Non-pigmented ciliary epithelial cell (primary cell): ENCODE measurements at regions not wholly inside any gene's neighbourhood (a gene's known extent, or its start where the extent isn't known, plus 50 kb on each side); places are given as distances from the start of the nearest gene placed in this dataset.

ENCODE experiments used
- DNase-seq: peaks from one replicate; pipeline ENCODE4 v3.0.0-alpha.2; 2010; ENCODE audit warnings: low read depth

- DNase-seq = peak; percentile 68
Measured at GRCh38 chr1:221810406-221810805, 68.5 kb upstream of the DUSP10 start.

DNA sequence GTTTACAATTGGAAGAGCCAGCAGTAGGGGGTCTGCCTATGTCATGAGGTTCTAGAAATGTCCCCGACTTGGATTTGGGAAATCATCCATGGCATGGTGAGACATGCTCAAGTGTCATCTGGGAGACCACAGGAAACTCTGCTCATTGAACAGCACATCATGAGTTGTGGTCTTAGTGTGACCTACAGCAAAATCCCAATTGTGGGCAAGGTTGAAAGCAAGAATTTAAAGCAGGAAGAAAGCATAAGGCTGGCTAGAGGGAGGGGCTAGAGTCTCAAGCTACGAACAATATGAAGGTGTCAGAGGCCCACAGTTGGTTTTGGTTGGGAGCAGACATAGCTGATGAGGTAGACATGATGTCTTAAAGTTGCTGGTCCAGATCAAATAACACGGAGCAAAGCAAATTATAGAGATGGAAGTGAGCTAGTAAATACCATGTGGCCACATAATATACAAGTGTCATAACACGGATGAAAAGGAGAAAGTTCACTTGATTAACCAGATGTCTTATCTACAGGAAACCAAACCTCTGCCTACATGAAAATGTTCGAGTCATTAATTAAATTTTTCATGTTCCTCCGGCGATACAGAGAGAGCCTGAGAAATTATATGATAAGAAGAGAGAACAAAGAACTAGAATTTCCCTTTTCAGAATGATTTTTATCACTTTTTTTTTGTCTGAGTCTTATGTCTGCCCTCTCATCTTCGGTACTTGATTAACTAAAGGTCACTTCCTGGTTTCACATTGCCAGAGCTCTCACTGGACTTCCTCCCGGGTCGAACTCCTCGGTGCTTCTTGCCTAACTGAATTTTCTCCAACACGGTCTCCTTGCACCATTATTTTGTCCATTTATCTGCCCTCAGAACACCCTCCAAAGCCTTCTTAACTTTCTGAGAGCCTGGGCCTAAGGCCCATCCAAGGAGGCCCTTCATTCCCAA is 67.5 kb upstream of the DUSP10 start:
- DNase-seq = no peak

DNA sequence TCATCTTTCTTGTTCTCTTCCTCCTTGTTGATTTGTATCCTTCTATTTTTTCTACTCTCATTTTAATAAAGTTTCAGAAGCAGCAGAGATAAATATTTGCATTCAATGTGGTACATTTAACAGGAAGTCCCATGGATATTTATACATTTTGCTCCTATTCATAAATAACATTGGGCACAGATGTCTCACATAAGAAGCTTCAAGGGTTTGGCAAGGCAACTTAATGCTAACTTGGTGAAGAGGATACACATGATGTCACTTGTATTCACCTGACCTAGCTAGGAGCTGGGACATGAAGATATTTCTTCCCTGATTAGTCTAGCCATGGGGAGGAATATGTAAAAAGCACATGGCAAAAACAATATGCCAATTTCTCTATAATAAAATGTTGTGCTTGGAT is 65.1 kb upstream of the DUSP10 start:
- DNase-seq = no peak

- DNase-seq = no peak
Measured at GRCh38 chr1:221806236-221806635, 64.3 kb upstream of the DUSP10 start.

DNA sequence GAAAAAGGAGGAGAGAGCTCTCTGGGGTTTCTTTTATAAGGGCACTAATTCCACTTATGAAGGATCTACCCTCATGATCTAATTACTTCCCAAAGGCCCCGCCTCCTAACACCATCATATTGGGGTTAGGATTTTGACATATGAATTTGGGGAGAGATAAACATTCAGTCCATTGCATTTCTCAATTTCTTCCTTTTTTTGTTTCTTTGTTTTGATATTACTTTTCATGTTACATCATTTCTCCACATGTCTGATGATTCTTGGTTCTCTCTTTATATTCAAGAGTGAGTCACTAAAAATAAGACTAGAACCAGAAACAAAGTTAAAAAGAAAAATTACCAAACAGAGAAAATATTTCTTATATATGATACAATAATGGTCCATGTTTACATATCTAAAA is 63.2 kb upstream of the DUSP10 start:
- no peak for DNase-seq

DNA sequence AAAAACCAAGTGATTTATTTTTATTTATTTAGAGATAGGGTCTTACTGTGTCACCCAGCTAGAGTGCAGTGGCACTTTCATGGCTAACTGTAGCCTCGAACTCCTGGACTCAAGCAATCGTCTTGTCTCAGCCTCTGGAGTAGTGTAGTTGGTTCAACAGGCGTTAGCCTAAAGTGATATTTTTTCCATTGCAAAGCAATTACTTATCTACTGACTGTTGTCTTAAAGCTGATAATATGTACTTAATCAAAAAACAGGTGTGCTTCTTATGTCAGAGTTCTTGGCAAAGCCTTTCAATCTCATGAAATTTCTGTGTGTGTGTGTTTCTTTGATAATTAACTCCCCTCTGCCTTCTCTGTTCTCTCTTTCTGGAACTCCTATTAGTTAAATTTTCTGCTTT is 62.4 kb upstream of the DUSP10 start:
- DNase-seq = no peak

DNA sequence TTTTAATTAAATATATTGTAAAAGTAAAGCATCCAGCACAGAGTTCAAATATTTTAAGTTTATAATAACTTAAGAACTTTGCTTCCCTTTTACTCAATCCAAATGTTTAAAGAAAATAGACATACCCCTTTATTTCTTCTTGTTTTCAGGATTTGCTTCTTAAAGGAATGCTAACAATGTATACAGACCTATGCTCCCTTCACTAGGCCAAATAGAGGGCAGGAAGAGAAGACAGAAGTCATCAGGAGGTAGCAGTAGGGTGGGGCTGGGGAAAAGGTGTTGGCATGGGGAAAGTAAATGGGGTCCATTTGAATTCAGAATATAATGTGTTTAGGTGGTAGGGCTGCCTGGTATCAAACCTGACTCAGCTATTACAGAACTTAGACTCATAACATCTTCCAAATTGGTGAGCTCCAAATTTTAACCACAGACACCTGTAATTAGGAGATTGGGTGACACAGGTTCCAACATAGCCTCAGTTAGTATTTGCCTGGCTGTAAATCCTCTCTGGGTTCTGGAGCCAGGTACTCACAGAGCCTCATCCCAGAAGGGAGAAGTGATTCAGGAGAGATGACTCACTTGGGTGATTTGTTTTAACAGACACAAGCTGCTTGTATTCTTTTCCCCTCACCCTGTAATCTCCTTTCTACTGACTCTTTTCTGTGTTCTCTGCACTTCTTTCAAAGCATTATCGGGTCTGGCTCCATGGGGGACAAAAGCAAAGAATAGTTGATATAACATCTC is 60.1 kb upstream of the DUSP10 start:
- DNase-seq = peak; percentile 35

GRCh38 chr1:221801251-221801661 is 59.4 kb upstream of the DUSP10 start:
- DNase-seq = no peak

- no peak for DNase-seq
Measured at GRCh38 chr1:221800831-221801230, 58.9 kb upstream of the DUSP10 start.

GRCh38 chr1:221797506-221797905 is 55.6 kb upstream of the DUSP10 start:
- DNase-seq = no peak

DNA sequence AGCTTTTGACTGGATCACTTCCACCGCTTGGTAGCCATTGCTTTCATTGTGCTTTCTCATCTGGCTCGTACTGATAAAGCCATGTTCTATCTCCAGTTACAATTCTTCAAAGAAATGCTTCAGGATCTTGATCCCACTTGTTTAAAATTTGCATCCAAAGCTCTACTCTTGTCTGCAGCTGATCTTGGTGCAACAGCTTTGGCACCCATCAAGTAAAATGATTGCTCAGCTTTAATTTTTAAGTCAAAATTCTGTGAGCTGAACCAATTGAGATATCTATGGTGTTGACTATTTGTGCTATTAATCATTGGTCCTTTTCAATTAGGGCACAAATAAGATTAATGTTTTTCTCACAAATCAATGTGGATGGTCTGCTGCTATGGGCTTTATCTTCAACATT is 54.8 kb upstream of the DUSP10 start:
- DNase-seq = no peak

DNA sequence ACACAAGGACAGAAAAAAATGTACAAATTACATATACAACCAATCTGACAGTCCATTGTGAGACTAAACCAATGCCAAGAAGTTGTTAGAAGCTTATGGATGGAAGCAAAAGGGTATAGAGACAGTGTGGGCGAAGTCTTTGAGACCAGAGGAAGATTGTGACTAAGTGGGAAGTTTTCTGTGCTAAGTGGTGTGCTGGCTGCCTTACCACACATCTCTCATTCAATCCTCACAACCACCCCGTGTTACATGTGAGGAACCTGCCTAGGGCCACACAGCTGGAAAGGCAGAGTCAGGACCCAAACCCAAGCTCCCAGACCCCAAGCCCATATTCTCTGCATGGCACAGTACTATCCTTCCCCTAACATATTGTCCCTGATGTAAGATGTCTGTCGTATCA is 53.5 kb upstream of the DUSP10 start:
- DNase-seq = no peak

GRCh38 chr1:221794935-221795334 is 53.0 kb upstream of the DUSP10 start:
- no peak for DNase-seq

DNA sequence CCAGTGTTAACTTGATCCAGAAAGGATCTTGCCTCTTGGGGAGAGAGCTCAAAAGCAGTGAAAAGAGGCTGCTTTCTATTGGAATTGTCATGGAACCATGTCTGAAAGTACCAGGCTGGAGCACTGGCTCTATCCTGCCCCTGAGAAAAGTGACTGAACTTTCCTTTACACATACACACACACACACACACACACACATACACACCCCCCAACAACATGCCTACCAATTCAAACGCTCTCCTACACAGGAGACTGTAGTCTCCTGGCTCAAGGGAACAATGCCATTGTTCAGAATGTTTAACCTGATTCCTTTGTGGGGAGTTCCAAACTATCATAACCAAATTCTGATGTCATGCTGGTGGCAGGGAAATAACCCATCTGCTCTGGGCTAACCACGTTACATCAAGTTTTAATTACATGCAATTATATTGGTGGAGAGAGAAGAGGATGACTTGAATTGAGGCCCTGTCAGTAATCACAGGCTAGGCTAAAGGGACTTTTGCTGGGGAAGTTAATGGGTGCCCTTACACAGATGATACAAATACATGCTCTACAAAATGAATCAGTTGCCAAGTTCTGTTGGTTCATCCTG is 52.3 kb upstream of the DUSP10 start:
- no peak for DNase-seq

DNA sequence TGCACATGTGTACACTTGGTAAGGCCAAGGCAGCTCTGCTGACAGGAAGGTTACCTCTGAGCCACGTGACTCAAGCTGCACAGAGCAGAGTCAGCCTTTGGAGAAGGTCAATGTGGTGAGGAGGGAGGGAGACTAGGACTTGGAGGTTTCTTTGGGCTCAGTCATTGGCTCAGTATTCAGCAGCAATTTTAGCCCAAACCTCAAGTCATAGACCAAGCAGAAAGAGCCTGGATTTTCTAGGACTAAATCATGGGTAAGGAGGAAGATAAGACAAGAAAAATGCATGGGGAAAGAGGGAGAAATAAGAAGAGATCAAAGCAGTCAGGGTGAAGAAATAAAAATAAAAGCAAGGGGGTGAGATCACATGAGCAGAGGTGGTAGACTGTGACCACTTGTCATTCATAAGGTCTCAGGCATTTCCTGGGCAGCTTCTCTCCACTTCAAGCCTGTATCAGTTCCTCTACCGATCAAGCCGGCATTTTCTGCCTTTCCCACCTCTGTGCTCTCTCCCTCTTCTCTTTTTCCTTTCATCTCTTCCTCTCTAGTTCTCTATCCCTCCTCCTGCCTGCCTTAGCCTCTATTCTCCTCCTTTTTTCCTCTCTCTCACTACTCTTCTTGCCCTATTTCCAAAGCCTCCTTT is 51.7 kb upstream of the DUSP10 start:
- no peak for DNase-seq

DNA sequence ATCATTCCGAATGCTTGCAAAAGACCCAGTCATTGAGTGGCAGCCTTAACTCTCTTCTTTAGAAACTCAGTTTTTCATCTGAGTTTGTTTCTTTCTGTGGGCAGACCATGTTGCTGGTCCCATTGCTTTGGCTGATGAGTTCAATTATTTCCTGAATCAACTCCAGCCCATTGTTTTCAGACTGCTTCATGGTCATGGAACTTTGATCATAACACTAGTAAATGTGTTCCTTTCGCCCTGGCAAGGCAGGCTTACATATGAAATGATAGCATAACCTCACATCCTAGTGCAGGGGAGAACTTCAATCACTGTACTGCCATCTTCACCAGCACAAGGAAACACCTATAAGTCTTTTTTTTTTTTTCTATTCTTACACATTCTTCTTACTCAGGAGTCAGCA is 50.0 kb upstream of the DUSP10 start:
- DNase-seq = no peak
